Panc1 (cell line): ENCODE measurements at regions not wholly inside any gene's neighbourhood (a gene's known extent, or its start where the extent isn't known, plus 50 kb on each side); places are given as distances from the start of the nearest gene placed in this dataset.

Source experiments
- POLR2AphosphoS5 ChIP-seq: IDR thresholded peaks from 2 replicates; pipeline ENCODE4 v1.6.1; 2012; ENCODE audit warnings: mild to moderate bottlenecking, low read depth, low read length, moderate library complexity
- TCF7L2 ChIP-seq: IDR thresholded peaks from 2 replicates; pipeline ENCODE4 v1.6.1; 2011; ENCODE audit warnings: mild to moderate bottlenecking, low read depth, low read length, inconsistent platforms
- TF ChIP-seq, protein P1 (sequence below): fragments of 450-650 bp; IDR thresholded peaks from 2 replicates; pipeline ENCODE4 v1.5.1; 2017; ENCODE audit warnings: mild to moderate bottlenecking
- TF ChIP-seq, protein P2 (sequence below), 2 experiments: IDR thresholded peaks; 2 replicates each; pipeline ENCODE4 v1.6.1; 2011 to 2012; ENCODE audit warnings: low read depth in 2 of 2, control low read depth in 1 of 2, low read length in 1 of 2, mild to moderate bottlenecking in 1 of 2, moderate library complexity in 1 of 2; ENCODE audit not compliant: insufficient read depth in 1 of 2

DNA sequence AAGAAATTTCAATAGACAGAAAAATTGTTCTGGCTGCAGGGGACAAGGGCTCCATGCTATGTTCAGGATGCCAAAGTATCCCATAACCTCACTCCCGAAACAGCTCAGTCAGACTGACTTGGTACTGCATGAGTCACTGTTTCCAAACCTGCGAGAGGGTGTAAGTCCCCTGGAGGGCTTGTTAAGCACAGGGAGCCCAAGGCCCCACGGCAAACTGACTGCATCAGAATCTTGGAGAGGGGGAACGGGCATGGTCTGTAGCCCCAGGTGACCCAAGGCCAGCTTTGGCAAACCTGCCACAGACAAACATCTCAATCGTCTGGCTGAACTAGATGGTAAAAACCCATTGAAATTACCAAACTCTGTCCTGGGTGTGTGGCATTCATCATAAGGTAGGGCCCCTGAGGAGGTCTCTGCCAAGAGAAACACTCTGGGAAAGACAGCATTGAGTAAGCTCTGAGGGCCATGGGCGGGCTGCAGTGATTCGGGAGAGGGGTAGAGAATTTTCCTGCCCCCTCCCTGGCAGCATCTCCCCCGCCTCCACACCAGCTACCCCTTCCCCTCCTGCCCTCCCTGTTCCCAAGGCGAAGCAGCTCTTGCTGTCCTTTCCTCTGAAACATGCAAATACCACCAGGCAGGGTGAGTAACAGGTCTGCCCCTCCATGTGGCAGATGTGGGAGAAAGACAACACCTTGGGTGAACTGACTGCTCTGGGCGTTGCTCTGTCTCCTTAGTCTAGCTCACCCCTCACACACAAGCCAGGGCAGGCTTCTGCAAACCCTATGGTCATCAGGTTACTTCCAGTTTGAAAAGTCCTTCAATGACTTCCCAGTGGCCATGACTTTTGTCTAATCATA, 274.7 kb upstream of the SIX2 start:
- TF ChIP-seq, protein P1, sequence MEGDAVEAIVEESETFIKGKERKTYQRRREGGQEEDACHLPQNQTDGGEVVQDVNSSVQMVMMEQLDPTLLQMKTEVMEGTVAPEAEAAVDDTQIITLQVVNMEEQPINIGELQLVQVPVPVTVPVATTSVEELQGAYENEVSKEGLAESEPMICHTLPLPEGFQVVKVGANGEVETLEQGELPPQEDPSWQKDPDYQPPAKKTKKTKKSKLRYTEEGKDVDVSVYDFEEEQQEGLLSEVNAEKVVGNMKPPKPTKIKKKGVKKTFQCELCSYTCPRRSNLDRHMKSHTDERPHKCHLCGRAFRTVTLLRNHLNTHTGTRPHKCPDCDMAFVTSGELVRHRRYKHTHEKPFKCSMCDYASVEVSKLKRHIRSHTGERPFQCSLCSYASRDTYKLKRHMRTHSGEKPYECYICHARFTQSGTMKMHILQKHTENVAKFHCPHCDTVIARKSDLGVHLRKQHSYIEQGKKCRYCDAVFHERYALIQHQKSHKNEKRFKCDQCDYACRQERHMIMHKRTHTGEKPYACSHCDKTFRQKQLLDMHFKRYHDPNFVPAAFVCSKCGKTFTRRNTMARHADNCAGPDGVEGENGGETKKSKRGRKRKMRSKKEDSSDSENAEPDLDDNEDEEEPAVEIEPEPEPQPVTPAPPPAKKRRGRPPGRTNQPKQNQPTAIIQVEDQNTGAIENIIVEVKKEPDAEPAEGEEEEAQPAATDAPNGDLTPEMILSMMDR = no peak
- no peak for TF ChIP-seq TCF7L2
- TF ChIP-seq, protein P2, sequence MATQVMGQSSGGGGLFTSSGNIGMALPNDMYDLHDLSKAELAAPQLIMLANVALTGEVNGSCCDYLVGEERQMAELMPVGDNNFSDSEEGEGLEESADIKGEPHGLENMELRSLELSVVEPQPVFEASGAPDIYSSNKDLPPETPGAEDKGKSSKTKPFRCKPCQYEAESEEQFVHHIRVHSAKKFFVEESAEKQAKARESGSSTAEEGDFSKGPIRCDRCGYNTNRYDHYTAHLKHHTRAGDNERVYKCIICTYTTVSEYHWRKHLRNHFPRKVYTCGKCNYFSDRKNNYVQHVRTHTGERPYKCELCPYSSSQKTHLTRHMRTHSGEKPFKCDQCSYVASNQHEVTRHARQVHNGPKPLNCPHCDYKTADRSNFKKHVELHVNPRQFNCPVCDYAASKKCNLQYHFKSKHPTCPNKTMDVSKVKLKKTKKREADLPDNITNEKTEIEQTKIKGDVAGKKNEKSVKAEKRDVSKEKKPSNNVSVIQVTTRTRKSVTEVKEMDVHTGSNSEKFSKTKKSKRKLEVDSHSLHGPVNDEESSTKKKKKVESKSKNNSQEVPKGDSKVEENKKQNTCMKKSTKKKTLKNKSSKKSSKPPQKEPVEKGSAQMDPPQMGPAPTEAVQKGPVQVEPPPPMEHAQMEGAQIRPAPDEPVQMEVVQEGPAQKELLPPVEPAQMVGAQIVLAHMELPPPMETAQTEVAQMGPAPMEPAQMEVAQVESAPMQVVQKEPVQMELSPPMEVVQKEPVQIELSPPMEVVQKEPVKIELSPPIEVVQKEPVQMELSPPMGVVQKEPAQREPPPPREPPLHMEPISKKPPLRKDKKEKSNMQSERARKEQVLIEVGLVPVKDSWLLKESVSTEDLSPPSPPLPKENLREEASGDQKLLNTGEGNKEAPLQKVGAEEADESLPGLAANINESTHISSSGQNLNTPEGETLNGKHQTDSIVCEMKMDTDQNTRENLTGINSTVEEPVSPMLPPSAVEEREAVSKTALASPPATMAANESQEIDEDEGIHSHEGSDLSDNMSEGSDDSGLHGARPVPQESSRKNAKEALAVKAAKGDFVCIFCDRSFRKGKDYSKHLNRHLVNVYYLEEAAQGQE (IDR thresholded peaks at IDR 0.05; ENCODE audit: insufficient read depth in 1 of 2, low read depth in 2 of 2, low read length in 1 of 2) = no peak
- TF ChIP-seq POLR2AphosphoS5 = no peak
